CD14-positive monocyte (primary cell): ENCODE measurements at regions not wholly inside any gene's neighbourhood (a gene's known extent, or its start where the extent isn't known, plus 50 kb on each side); places are given as distances from the start of the nearest gene placed in this dataset.

ENCODE experiments used
- DNase-seq, 3 donors: peaks; one replicate each; pipeline ENCODE4 v3.0.0-alpha.2; 2011 to 2022
- H2AFZ ChIP-seq: 2 replicates; pipeline ENCODE4 v1.6.0; 2012; ENCODE audit warnings: mild to moderate bottlenecking, low read depth, low read length, inconsistent platforms; ENCODE audit not compliant: insufficient read depth, poor library complexity, severe bottlenecking
- H3K27ac ChIP-seq, 2 donors: 1 replicate in 1 of 2; 2 replicates in 1 of 2; pipeline ENCODE4 v1.5.1; 2012 to 2013; ENCODE audit warnings: low read length in 2 of 2, control low read depth in 1 of 2, inconsistent platforms in 1 of 2, low read depth in 1 of 2, mild to moderate bottlenecking in 1 of 2
- H3K27me3 ChIP-seq, 2 donors: one replicate each; pipeline versions ENCODE4 v1.6.0 to v1.6.1; 2011 to 2013; ENCODE audit warnings: low read length in 2 of 2; ENCODE audit not compliant: control insufficient read depth in 2 of 2, insufficient read depth in 2 of 2
- H3K36me3 ChIP-seq, 2 donors: replicated peaks in 1 of 2; 1 replicate in 1 of 2; 2 replicates in 1 of 2; pipeline versions ENCODE4 v1.5.1 to v1.6.1; 2012 to 2013; ENCODE audit warnings: low read length in 2 of 2, control low read depth in 1 of 2, inconsistent platforms in 1 of 2, mild to moderate bottlenecking in 1 of 2; ENCODE audit not compliant: insufficient read depth in 2 of 2, control insufficient read depth in 1 of 2
- H3K4me1 ChIP-seq, 2 donors: 1 replicate in 1 of 2; 2 replicates in 1 of 2; pipeline versions ENCODE4 v1.5.1 to v1.6.1; 2012 to 2013; ENCODE audit warnings: low read length in 2 of 2, control low read depth in 1 of 2, inconsistent platforms in 1 of 2, mild to moderate bottlenecking in 1 of 2, moderate library complexity in 1 of 2; ENCODE audit not compliant: insufficient read depth in 2 of 2, control insufficient read depth in 1 of 2
- H3K4me2 ChIP-seq: replicated peaks from 2 replicates; pipeline ENCODE3; 2012; ENCODE audit warnings: low read length, moderate library complexity, mild to moderate bottlenecking; ENCODE audit not compliant: poor library complexity, severe bottlenecking; ENCODE audit errors: extremely low read depth
- H3K4me3 ChIP-seq, 3 experiments: fragments of 200-600 bp in 1 of 3; sonication (generic) in 1 of 3; replicated peaks in 1 of 3; 1 replicate in 2 of 3; 2 replicates in 1 of 3; pipeline ENCODE4 v1.5.1; 2011 to 2013; ENCODE audit warnings: low read length in 3 of 3, mild to moderate bottlenecking in 3 of 3, control low read depth in 2 of 3, low read depth in 2 of 3, inconsistent platforms in 1 of 3, moderate library complexity in 1 of 3
- H3K79me2 ChIP-seq: 2 replicates; pipeline ENCODE4 v1.6.0; 2012; ENCODE audit warnings: mild to moderate bottlenecking, control low read depth, inconsistent platforms, low read length, moderate library complexity; ENCODE audit not compliant: insufficient read depth
- H3K9ac ChIP-seq: 2 replicates; pipeline ENCODE4 v1.6.0; 2017; ENCODE audit warnings: low read length, mild to moderate bottlenecking; ENCODE audit not compliant: insufficient read depth, poor library complexity, severe bottlenecking
- H3K9me3 ChIP-seq, 2 donors: replicated peaks in 1 of 2; 1 replicate in 1 of 2; 2 replicates in 1 of 2; pipeline versions ENCODE4 v1.5.1 to v1.6.1; 2012 to 2013; ENCODE audit warnings: low read length in 2 of 2, control low read depth in 1 of 2; ENCODE audit not compliant: control insufficient read depth in 1 of 2, insufficient read depth in 1 of 2
- H4K20me1 ChIP-seq: 2 replicates; pipeline ENCODE4 v1.6.0; 2012; ENCODE audit warnings: mild to moderate bottlenecking, low read length, control low read depth, moderate library complexity; ENCODE audit not compliant: insufficient read depth
- H3K27ac Mint-ChIP-seq, 7 donors: one replicate each; pipeline ENCODE4 v1.8.0; 2020; ENCODE audit warnings: mild to moderate bottlenecking in 7 of 7, mixed read lengths in 7 of 7, moderate library complexity in 6 of 7, inconsistent platforms in 2 of 7
- H3K27me3 Mint-ChIP-seq, 3 donors: one replicate each; pipeline ENCODE4 v1.8.0; 2021 to 2022; ENCODE audit warnings: low read depth in 3 of 3, mild to moderate bottlenecking in 3 of 3, mixed read lengths in 3 of 3, moderate library complexity in 3 of 3, inconsistent platforms in 1 of 3
- H3K36me3 Mint-ChIP-seq, 2 donors: one replicate each; pipeline ENCODE4 v1.8.0; 2020; ENCODE audit warnings: mixed read lengths in 2 of 2, inconsistent platforms in 1 of 2, mild to moderate bottlenecking in 1 of 2
- H3K4me1 Mint-ChIP-seq: one replicate; pipeline ENCODE4 v1.8.0; 2020; ENCODE audit warnings: mild to moderate bottlenecking, mixed read lengths
- H3K4me3 Mint-ChIP-seq, 2 donors: one replicate each; pipeline ENCODE4 v1.8.0; 2020; ENCODE audit warnings: mild to moderate bottlenecking in 2 of 2, mixed read lengths in 2 of 2, moderate library complexity in 1 of 2
- H3K9me3 Mint-ChIP-seq, 7 donors: one replicate each; pipeline ENCODE4 v1.8.0; 2020 to 2022; ENCODE audit warnings: mixed read lengths in 7 of 7, mild to moderate bottlenecking in 6 of 7, moderate library complexity in 6 of 7, inconsistent platforms in 2 of 7
- CTCF ChIP-seq: fragments of 200-600 bp; IDR thresholded peaks from one replicate; pipeline ENCODE4 v1.8.0; 2022; ENCODE audit warnings: antibody characterized with exemption, mild to moderate bottlenecking
- WGBS: methylation state at CpG from one replicate; pipeline ENCODE4 v1.1.5; 2013; ENCODE audit warnings: missing lambda C conversion rate; ENCODE audit not compliant: insufficient coverage; 5-methylcytosine and 5-hydroxymethylcytosine counted together
- intact Hi-C, 2 donors: fragments of 100-400 bp; cut with micrococcal nuclease; formaldehyde crosslinking; loops; one replicate each; pipeline versions ENCODE4 v1.15.0 to v1.15.1; 2023

GRCh38 chr4:157882901-157883300, 289.9 kb downstream of the GASK1B start:
- Histone ChIP-seq H2AFZ (no peak overlapping the region), H3K9ac (no peak overlapping the region), H4K20me1 (no peaks in the 10 kb centered on the region), H3K36me3 (no peaks in the 10 kb centered on the region), H3K27ac (no peak overlapping the region), H3K79me2 (no peaks in the 10 kb centered on the region), H3K4me1 (no peaks in the 10 kb centered on the region), H3K27me3 (no peaks in the 10 kb centered on the region), H3K4me2 (no peak overlapping the region), H3K4me3 (no peak overlapping the region), H3K9me3 (no peaks in the 10 kb centered on the region)
- H3K27ac Mint-ChIP-seq: no peak overlapping the region
- no peak for TF ChIP-seq CTCF
- no peaks in the 10 kb centered on the region for H3K36me3 Mint-ChIP-seq
- no peaks in the 10 kb centered on the region for H3K27me3 Mint-ChIP-seq
- H3K4me3 Mint-ChIP-seq: no peak overlapping the region
- H3K9me3 Mint-ChIP-seq: peaks cover 0 to 3% (median 0%) of the 10 kb centered on the region in 7 donors
- no peak for DNase-seq
- H3K4me1 Mint-ChIP-seq: no peaks in the 10 kb centered on the region
- intact Hi-C loops: no loop called here

GRCh38 chr4:157880761-157881160, 292.1 kb downstream of the GASK1B start:
- H3K9ac ChIP-seq: no peak overlapping the region
- no peaks in the 10 kb centered on the region for H3K36me3 ChIP-seq
- no peak for DNase-seq
- H3K36me3 Mint-ChIP-seq: no peaks in the 10 kb centered on the region
- intact Hi-C loops: no loop called here
- peaks cover 0 to 3% (median 0%) of the 10 kb centered on the region in 7 donors for H3K9me3 Mint-ChIP-seq
- no CpG with 5 or more reads among the region's 2 CpGs for WGBS
- no peaks in the 10 kb centered on the region for H3K9me3 ChIP-seq
- no peaks in the 10 kb centered on the region for H3K27me3 Mint-ChIP-seq
- H3K4me1 Mint-ChIP-seq: no peaks in the 10 kb centered on the region
- H2AFZ ChIP-seq: no peak overlapping the region
- H4K20me1 ChIP-seq: no peaks in the 10 kb centered on the region
- H3K4me3 Mint-ChIP-seq: no peak overlapping the region
- no peak overlapping the region for H3K4me2 ChIP-seq
- H3K27me3 ChIP-seq: no peaks in the 10 kb centered on the region
- TF ChIP-seq CTCF: no peak
- no peak overlapping the region for H3K27ac ChIP-seq
- no peak overlapping the region for H3K27ac Mint-ChIP-seq
- H3K4me1 ChIP-seq: no peaks in the 10 kb centered on the region
- H3K79me2 ChIP-seq: no peaks in the 10 kb centered on the region
- H3K4me3 ChIP-seq: no peak overlapping the region
